HepG2 (cell line): ENCODE measurements at regions not wholly inside any gene's neighbourhood (a gene's known extent, or its start where the extent isn't known, plus 50 kb on each side); places are given as distances from the start of the nearest gene placed in this dataset.

Source experiments
- ATAC-seq: fragments of 200-7000 bp; cut with Tn5 transposase; 3 replicates; pipeline ENCODE4 v1.9.1; 2020; ENCODE audit warnings: mild to moderate bottlenecking, moderate library complexity
- BruUV-seq: library from RNA; stranded (reverse); fragments of 400-500 nt; replicated peaks from 2 replicates; lab custom pipeline; 2021; lab: Mats Ljungman, UMichigan
- CTCF ChIA-PET: fragments of 300-600 bp; formaldehyde crosslinking; extraction: SDS; loops from one replicate; lab custom pipeline; 2021; ENCODE audit warnings: low total read pairs, inconsistent platforms, low intra/inter-chr PET ratio; lab: Yijun Ruan, JAX
- POLR2A ChIA-PET: fragments of 350-600 bp; sonication (Branson Sonifier 250); formaldehyde crosslinking; loops from one replicate; lab custom pipeline; 2020; ENCODE audit warnings: antibody characterized with exemption, inconsistent platforms; lab: Yijun Ruan, JAX
- DNase-seq: peaks from one replicate; pipeline ENCODE4 v3.0.0-alpha.2; 2015; ENCODE audit warnings: low spot score
- FAIRE-seq: peaks from 3 replicates; lab custom pipeline; 2011; peaks lifted over from hg19 to GRCh38; lab: Jason Lieb, UNC
- H2AFZ ChIP-seq: one replicate; pipeline ENCODE4 v1.6.1; 2011; ENCODE audit warnings: low read length, inconsistent platforms
- H3K27ac ChIP-seq: fragments of 300-600 bp; 3 replicates; pipeline ENCODE4 v1.8.0; 2011; ENCODE audit warnings: mixed run types, mild to moderate bottlenecking, mixed read lengths, low read length, inconsistent platforms; ENCODE audit not compliant: insufficient read depth; ENCODE audit errors: extremely low read length
- H3K27me3 ChIP-seq, 2 experiments: fragments of 200-600 bp in 1 of 2; 2 replicates in 1 of 2; 3 replicates in 1 of 2; pipeline versions ENCODE4 v1.6.0 to v1.8.0; 2011; ENCODE audit warnings: low read length in 2 of 2, mild to moderate bottlenecking in 2 of 2, moderate library complexity in 2 of 2, inconsistent platforms in 1 of 2; ENCODE audit not compliant: insufficient read depth in 2 of 2, control insufficient read depth in 1 of 2
- H3K36me3 ChIP-seq, 2 experiments: fragments of 200-600 bp in 1 of 2; replicated peaks in 1 of 2; 2 replicates in 1 of 2; 3 replicates in 1 of 2; pipeline versions ENCODE4 v1.5.1 to v1.8.0; 2011; ENCODE audit warnings: low read length in 2 of 2, inconsistent platforms in 1 of 2; ENCODE audit not compliant: insufficient read depth in 2 of 2, control insufficient read depth in 1 of 2
- H3K4me1 ChIP-seq: 2 replicates; pipeline ENCODE4 v1.5.1; 2012; ENCODE audit warnings: low read length, inconsistent platforms; ENCODE audit not compliant: insufficient read depth
- H3K4me2 ChIP-seq: 2 replicates; pipeline ENCODE4 v1.6.0; 2011; ENCODE audit warnings: low read depth, low read length, inconsistent platforms
- H3K4me3 ChIP-seq, 3 experiments: fragments of 200-600 bp in 1 of 3; sonication (generic), shearing (Covaris generic) in 1 of 3; replicated peaks in 1 of 3; 2 replicates each; pipeline ENCODE4 v1.5.1; 2011 to 2016; ENCODE audit warnings: low read length in 3 of 3, inconsistent platforms in 2 of 3, low read depth in 2 of 3, mild to moderate bottlenecking in 2 of 3, control low read depth in 1 of 3, mixed read lengths in 1 of 3; ENCODE audit not compliant: insufficient read depth in 1 of 3
- H3K79me2 ChIP-seq: one replicate; pipeline ENCODE4 v1.6.1; 2011; ENCODE audit warnings: low read length, inconsistent platforms; ENCODE audit not compliant: insufficient read depth
- H3K9ac ChIP-seq: 2 replicates; pipeline ENCODE4 v1.6.0; 2011; ENCODE audit warnings: mild to moderate bottlenecking, low read depth, low read length, inconsistent platforms; ENCODE audit not compliant: insufficient read depth
- H3K9me3 ChIP-seq: 2 replicates; pipeline ENCODE4 v1.5.1; 2012; ENCODE audit warnings: mild to moderate bottlenecking, low read length
- H4K20me1 ChIP-seq: 2 replicates; pipeline ENCODE4 v1.6.0; 2011; ENCODE audit warnings: inconsistent platforms, mild to moderate bottlenecking, low read length, moderate library complexity; ENCODE audit not compliant: insufficient read depth
- GABPB1 ChIP-seq: IDR thresholded peaks from 2 replicates; pipeline ENCODE4 v1.6.1; 2016; ENCODE audit warnings: mild to moderate bottlenecking, missing genetic modification reagents, moderate library complexity, missing compliant biosample characterization
- KAT7 ChIP-seq: IDR thresholded peaks from 2 replicates; pipeline ENCODE4 v1.6.1; 2018; ENCODE audit warnings: borderline replicate concordance, missing compliant biosample characterization
- PCBP1 ChIP-seq: fragments of 200-400 bp; formaldehyde crosslinking; IDR thresholded peaks from 2 replicates; pipeline ENCODE4 v1.6.1; 2017; ENCODE audit warnings: mild to moderate bottlenecking, low read depth, low read length, borderline replicate concordance
- PHF8 ChIP-seq: sonication (generic); formaldehyde crosslinking; IDR thresholded peaks from 2 replicates; pipeline ENCODE4 v1.5.0; 2020; ENCODE audit warnings: missing genetic modification reagents
- SMAD9 ChIP-seq: sonication (generic); formaldehyde crosslinking; IDR thresholded peaks from 2 replicates; pipeline ENCODE4 v1.5.1; 2020; ENCODE audit warnings: mild to moderate bottlenecking, missing genetic modification reagents
- SP5 ChIP-seq: IDR thresholded peaks from 2 replicates; pipeline ENCODE4 v1.6.1; 2016; ENCODE audit warnings: low read depth, borderline replicate concordance
- ZFAT ChIP-seq: sonication (generic); formaldehyde crosslinking; conservative IDR thresholded peaks from 2 replicates; pipeline ENCODE4 v1.8.1; 2023; ENCODE audit warnings: missing genetic modification reagents, inconsistent platforms
- ZNF121 ChIP-seq: sonication (generic); formaldehyde crosslinking; IDR thresholded peaks from 2 replicates; pipeline ENCODE4 v1.5.0; 2020; ENCODE audit warnings: mild to moderate bottlenecking, missing genetic modification reagents
- ZNF253 ChIP-seq: sonication (generic); formaldehyde crosslinking; IDR thresholded peaks from 2 replicates; pipeline ENCODE4 v1.8.0; 2022; ENCODE audit warnings: mild to moderate bottlenecking, missing genetic modification reagents, borderline replicate concordance
- ZNF556 ChIP-seq: sonication (generic); formaldehyde crosslinking; IDR thresholded peaks from 2 replicates; pipeline ENCODE4 v1.4.0; 2020; ENCODE audit warnings: mild to moderate bottlenecking, missing genetic modification reagents, borderline replicate concordance
- ZNF670 ChIP-seq: sonication (generic); formaldehyde crosslinking; IDR thresholded peaks from 2 replicates; pipeline ENCODE4 v1.8.0; 2022; ENCODE audit warnings: mild to moderate bottlenecking, missing genetic modification reagents, borderline replicate concordance
- ZNF709 ChIP-seq: sonication (generic); formaldehyde crosslinking; IDR thresholded peaks from 2 replicates; pipeline ENCODE4 v1.5.0; 2020; ENCODE audit warnings: mild to moderate bottlenecking, missing genetic modification reagents
- WGBS: methylation state at CpG from one replicate; pipeline ENCODE4 v1.1.6; 2017; ENCODE audit warnings: low lambda C conversion rate; 5-methylcytosine and 5-hydroxymethylcytosine counted together
- in situ Hi-C: cut with HindIII; loops from 2 replicates; pipeline ENCODE4 v1.10.0; 2017; ENCODE audit warnings: low pct_unique_long_range_greater_than_20kb; ENCODE audit not compliant: extremely low pct_ligation_motif_present
- intact Hi-C: fragments of 100-400 bp; cut with micrococcal nuclease; formaldehyde crosslinking; loops from one replicate; pipeline ENCODE4 v1.10.0; 2022; ENCODE audit not compliant: unreplicated experiment
- TF ChIP-seq, protein P1 (sequence below), 2 experiments: sonication (generic) in 1 of 2; formaldehyde crosslinking in 1 of 2; IDR thresholded peaks; 2 replicates each; pipeline versions ENCODE4 v1.4.0 to v1.6.1; 2016 to 2020; ENCODE audit warnings: borderline replicate concordance in 1 of 2, low read depth in 1 of 2, mild to moderate bottlenecking in 1 of 2, missing genetic modification reagents in 1 of 2
- TF ChIP-seq, protein P2 (sequence below): sonication (generic); formaldehyde crosslinking; IDR thresholded peaks from 2 replicates; pipeline ENCODE4 v1.4.0; 2020; ENCODE audit warnings: missing genetic modification reagents

DNA sequence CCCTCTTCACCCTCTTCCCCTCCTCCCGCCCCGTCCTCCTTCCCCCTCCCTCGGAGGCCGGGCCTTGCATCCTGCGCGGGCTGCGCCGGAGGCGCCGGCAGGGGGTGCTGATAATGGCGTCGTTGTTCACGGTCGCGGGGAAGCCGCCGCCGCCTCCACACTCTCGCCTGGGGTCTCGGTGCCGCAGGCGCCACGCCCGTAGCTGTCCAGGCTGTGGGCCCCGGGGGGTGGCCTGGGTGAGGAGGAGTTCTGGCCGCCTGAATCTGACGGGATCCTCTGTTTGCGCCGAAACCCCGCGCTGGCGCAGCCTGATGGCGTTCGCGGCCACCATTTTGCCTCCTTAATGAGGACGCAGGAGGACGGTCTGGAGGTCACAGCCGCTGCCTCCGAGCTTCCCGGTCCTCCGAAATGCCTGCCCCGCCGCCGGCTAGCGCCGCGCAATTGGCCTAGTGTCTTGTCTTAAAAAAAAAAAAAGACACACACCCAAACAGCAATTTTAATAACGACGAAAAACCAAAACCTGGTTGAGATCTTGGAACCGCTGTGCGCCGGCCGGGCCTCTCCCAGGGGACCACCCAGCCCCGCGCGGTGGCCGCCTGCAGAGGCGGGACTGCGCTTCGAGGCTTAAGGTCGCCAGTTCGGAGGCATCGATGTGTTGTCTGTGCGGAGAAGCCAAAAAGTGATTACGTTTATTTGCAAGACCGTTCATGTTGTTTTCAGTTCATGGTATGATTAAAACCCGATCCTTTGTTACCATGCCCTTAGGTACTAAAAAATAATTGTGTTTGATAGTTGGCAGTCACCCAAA, 106.6 kb upstream of the HNRNPU start (continued):
- TF ChIP-seq SMAD9 (CRISPR knock-in tag): no peak
- TF ChIP-seq KAT7 (CRISPR knock-in tag): peak; percentile 48; the same call in 1 of the 2 replicates
- TF ChIP-seq ZNF709 (CRISPR knock-in tag): no peak
- TF ChIP-seq, protein P1, sequence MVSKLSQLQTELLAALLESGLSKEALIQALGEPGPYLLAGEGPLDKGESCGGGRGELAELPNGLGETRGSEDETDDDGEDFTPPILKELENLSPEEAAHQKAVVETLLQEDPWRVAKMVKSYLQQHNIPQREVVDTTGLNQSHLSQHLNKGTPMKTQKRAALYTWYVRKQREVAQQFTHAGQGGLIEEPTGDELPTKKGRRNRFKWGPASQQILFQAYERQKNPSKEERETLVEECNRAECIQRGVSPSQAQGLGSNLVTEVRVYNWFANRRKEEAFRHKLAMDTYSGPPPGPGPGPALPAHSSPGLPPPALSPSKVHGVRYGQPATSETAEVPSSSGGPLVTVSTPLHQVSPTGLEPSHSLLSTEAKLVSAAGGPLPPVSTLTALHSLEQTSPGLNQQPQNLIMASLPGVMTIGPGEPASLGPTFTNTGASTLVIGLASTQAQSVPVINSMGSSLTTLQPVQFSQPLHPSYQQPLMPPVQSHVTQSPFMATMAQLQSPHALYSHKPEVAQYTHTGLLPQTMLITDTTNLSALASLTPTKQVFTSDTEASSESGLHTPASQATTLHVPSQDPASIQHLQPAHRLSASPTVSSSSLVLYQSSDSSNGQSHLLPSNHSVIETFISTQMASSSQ (IDR thresholded peaks at IDR 0.05; ENCODE audit: low read depth): no peak
- TF ChIP-seq, protein P1 (CRISPR knock-in tag; IDR thresholded peaks at IDR 0.05; ENCODE audit: borderline replicate concordance): no peak; the same call in 1 of the 2 replicates
- TF ChIP-seq ZNF556 (CRISPR knock-in tag): peak; percentile 88
- TF ChIP-seq, all 625 proteins: peak for 260

DNA sequence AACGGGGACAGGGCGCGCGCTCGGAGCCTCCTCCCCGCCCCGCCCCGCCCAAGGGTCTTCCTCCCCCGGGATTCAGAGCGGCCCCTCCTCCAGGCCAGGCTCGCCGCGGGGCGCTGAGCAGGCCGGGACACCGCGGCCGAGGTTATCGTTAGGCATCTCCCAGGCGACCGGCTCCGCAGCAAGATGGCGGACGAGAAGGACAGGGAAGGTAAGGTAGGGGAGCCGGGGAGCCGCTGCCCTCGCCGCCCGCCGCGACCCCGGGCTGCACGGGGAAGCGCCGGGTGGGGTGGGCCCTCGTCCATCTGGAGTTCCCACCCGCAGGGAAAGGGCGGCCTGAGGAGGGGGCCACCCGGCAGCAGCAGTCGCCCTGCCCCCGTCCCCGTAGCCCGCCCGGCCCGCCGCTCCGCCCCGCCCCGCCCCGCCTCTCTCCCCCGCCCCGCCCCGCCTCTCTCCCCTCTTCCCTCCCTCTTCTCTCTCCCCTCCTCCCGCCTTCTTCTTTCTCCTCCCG, 105.9 kb upstream of the HNRNPU start:
- DNase-seq (peak; percentile 77), ATAC-seq (peak; percentile 89), FAIRE-seq (no peak)
- no peaks in the 10 kb centered on the region; a peak in 1 of 5 replicates for H3K27me3 ChIP-seq
- peak overlapping the region; percentile 86 for H3K4me2 ChIP-seq
- no peak overlapping the region for H2AFZ ChIP-seq
- ChIA-PET POLR2A (interaction anchor here (0.7 to 3.6 kb wide), 16 partner anchors 8 to 1612 kb away, joined by 3 to 21 read pairs (median 6); partner anchors contain the start of genes COX20 and HNRNPU), CTCF (interaction anchor here (2.0 kb wide), 1 partner anchor 72 kb away, joined by 6 read pairs; no protein-coding TSS in a partner anchor)
- WGBS: 3% methylated on average over 17 of the region's 55 CpGs
- H3K9ac ChIP-seq: peak overlapping the region; percentile 95
- in situ Hi-C loops (loop anchor here (5.0 kb wide), 2 partner anchors 72 to 108 kb away; partner anchors contain the start of gene HNRNPU), intact Hi-C loops (loop anchor here (1.0 kb wide), 1 partner anchor 106 kb away; the partner anchor contains the start of gene HNRNPU)
- BruUV-seq: no TSS peak
- H3K27ac ChIP-seq: peak overlapping the region; percentile 98
- H3K9me3 ChIP-seq: no peaks in the 10 kb centered on the region
- peak overlapping the region; percentile 66 to 80 (median 75) for H3K4me3 ChIP-seq
- H3K4me1 ChIP-seq: peaks cover 28% of the 10 kb centered on the region
- no peaks in the 10 kb centered on the region for H4K20me1 ChIP-seq
- no peaks in the 10 kb centered on the region for H3K36me3 ChIP-seq
- H3K79me2 ChIP-seq: peaks cover 14% of the 10 kb centered on the region
- TF ChIP-seq SP5 (CRISPR knock-in tag) (peak; percentile 66; the same call in 1 of the 2 replicates), GABPB1 (CRISPR knock-in tag) (peak; percentile 2; the same call in 1 of the 2 replicates), ZNF121 (CRISPR knock-in tag) (0 out of 2 replicates have a peak, but pooled peaks have one; percentile 3), PHF8 (CRISPR knock-in tag) (peak; percentile 12; the same call in 1 of the 2 replicates), ZNF670 (CRISPR knock-in tag) (no peak), PCBP1 (0 out of 2 replicates have a peak, but pooled peaks have one; percentile 14), ZNF253 (CRISPR knock-in tag) (no peak), ZFAT (no peak)
- TF ChIP-seq, protein P2, sequence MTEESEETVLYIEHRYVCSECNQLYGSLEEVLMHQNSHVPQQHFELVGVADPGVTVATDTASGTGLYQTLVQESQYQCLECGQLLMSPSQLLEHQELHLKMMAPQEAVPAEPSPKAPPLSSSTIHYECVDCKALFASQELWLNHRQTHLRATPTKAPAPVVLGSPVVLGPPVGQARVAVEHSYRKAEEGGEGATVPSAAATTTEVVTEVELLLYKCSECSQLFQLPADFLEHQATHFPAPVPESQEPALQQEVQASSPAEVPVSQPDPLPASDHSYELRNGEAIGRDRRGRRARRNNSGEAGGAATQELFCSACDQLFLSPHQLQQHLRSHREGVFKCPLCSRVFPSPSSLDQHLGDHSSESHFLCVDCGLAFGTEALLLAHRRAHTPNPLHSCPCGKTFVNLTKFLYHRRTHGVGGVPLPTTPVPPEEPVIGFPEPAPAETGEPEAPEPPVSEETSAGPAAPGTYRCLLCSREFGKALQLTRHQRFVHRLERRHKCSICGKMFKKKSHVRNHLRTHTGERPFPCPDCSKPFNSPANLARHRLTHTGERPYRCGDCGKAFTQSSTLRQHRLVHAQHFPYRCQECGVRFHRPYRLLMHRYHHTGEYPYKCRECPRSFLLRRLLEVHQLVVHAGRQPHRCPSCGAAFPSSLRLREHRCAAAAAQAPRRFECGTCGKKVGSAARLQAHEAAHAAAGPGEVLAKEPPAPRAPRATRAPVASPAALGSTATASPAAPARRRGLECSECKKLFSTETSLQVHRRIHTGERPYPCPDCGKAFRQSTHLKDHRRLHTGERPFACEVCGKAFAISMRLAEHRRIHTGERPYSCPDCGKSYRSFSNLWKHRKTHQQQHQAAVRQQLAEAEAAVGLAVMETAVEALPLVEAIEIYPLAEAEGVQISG (CRISPR knock-in tag): no peak
